ENCODE measurements at regions not wholly inside any gene's neighbourhood (a gene's known extent, or its start where the extent isn't known, plus 50 kb on each side); places are given as distances from the start of the nearest gene placed in this dataset.

GRCh38 chr11:44398266-44399030 is 88.5 kb upstream of the ALX4 start (continued):
- no peak for TF ChIP-seq USF1 (IDR thresholded peaks at IDR 0.05; ENCODE audit: borderline replicate concordance, extremely low read length, insufficient read depth, low read depth, low read length)
- no peak for TF ChIP-seq CBX3 (IDR thresholded peaks at IDR 0.05; ENCODE audit: borderline replicate concordance, low read depth)

DNA sequence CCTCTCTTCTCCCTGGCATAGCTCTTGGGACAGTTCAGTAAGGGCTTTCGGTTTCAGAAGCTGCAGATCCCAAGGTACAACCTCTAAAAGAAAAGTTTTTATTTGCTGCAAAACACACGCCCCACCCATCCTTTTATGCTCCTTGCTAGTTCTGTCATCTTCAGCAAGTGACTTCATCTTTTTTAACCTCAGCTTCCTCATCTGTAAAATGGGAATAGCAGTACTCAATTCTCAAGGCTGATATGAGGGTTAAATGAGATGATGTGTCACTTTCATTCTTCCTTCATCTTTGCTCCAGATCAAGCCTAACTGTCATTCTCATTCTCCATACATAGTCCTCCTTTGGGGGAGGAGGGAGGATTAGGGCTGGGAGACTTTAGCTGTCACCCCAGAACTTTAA is 90.0 kb upstream of the ALX4 start:
- POLR2A ChIA-PET: no interaction called here
- H3K4me3 ChIP-seq: no peak overlapping the region
- 0% methylated on average over 2 of the region's 2 CpGs for WGBS (ENCODE audit: insufficient coverage, insufficient replicate concordance, low lambda C conversion rate, missing lambda C conversion rate)
- H3K4me1 ChIP-seq (ENCODE audit: control insufficient read depth, insufficient read depth, low read length): no peaks in the 10 kb centered on the region
- no peaks in the 10 kb centered on the region for H3K36me3 ChIP-seq (ENCODE audit: control insufficient read depth in 2 of 2, insufficient read depth in 2 of 2, low read length in 1 of 2)
- H3K27ac ChIP-seq (ENCODE audit: control insufficient read depth, insufficient read depth): no peak overlapping the region
- H3K9me3 ChIP-seq (replicated peaks; ENCODE audit: control insufficient read depth, insufficient read depth, low read length): no peaks in the 10 kb centered on the region
- H3K4me2 ChIP-seq (ENCODE audit: control insufficient read depth, insufficient read depth): no peak overlapping the region
- in situ Hi-C loops (cut with MboI): no loop called here
- no peaks in the 10 kb centered on the region for H4K20me1 ChIP-seq (ENCODE audit: control insufficient read depth, insufficient read depth)
- ATAC-seq: no peak
- no peak overlapping the region for H3K9ac ChIP-seq (ENCODE audit: control insufficient read depth, insufficient read depth, low read length)
- no peak for FAIRE-seq
- DNase-seq (ENCODE audit: low read depth, low spot score): no peak
- no TSS peak for BruUV-seq (replicated peaks)
- CTCF ChIA-PET: interaction anchor here (0.6 kb wide), 1 partner anchor 115 kb away, joined by 3 read pairs; no protein-coding TSS in a partner anchor
- SMC1A ChIA-PET (ENCODE audit: uncharacterized antibody, unreplicated experiment): no interaction called here
- no peaks in the 10 kb centered on the region for H3K79me2 ChIP-seq (ENCODE audit: control insufficient read depth, insufficient read depth, low read length)
- RAD21 ChIA-PET (ENCODE audit: unreplicated experiment): no interaction called here
- intact Hi-C loops (cut with micrococcal nuclease; ENCODE audit: unreplicated experiment): no loop called here
- H2AFZ ChIP-seq (ENCODE audit: control insufficient read depth, low read depth, low read length): no peak overlapping the region
- no peaks in the 10 kb centered on the region; a peak in 2 of 4 replicates for H3K27me3 ChIP-seq (replicated peaks in 1 of 2; ENCODE audit: control insufficient read depth in 2 of 2, insufficient read depth in 2 of 2, low read length in 1 of 2)
- TF ChIP-seq ZNF207 (IDR thresholded peaks at IDR 0.05; ENCODE audit: borderline replicate concordance) (no peak), NBN (IDR thresholded peaks at IDR 0.05) (no peak), ETV6 (conservative IDR thresholded peaks at IDR 0.05 in 1 of 2, IDR thresholded peaks at IDR 0.05 in 1 of 2; ENCODE audit: borderline replicate concordance in 1 of 2, low read depth in 1 of 2) (no peak), NR2F1 (conservative IDR thresholded peaks at IDR 0.05) (no peak), ZNF384 (IDR thresholded peaks at IDR 0.05; ENCODE audit: borderline replicate concordance, low read depth, low read length) (no peak), REST (IDR thresholded peaks at IDR 0.05; ENCODE audit: low read depth, low read length) (no peak), JUNB (IDR thresholded peaks at IDR 0.05) (no peak), CHD4 (IDR thresholded peaks at IDR 0.05) (no peak)

Data from GM12878 (cell line).